ENCODE measurements at regions not wholly inside any gene's neighbourhood (a gene's known extent, or its start where the extent isn't known, plus 50 kb on each side); places are given as distances from the start of the nearest gene placed in this dataset.
"Not testable (repeated sequence)": the region's sequence is repeated elsewhere in the genome, so short reads cannot be mapped to it uniquely, and the experiment has no call there.

- Histone ChIP-seq H3K9me3 (ENCODE audit: control insufficient read depth, insufficient read depth, low read length) (no peaks in the 10 kb centered on the region), H3K4me3 (ENCODE audit: low read length) (no peak overlapping the region), H3K4me1 (ENCODE audit: control insufficient read depth, insufficient read depth, low read length) (no peaks in the 10 kb centered on the region), H3K27me3 (ENCODE audit: control insufficient read depth, insufficient read depth, low read length) (no peaks in the 10 kb centered on the region), H3K36me3 (ENCODE audit: control insufficient read depth, insufficient read depth, low read length) (no peaks in the 10 kb centered on the region), H3K27ac (ENCODE audit: low read length) (no peak overlapping the region)
- no peak for DNase-seq (ENCODE audit: low read depth, low spot score)
- WGBS (ENCODE audit: insufficient coverage, insufficient read length), result no CpG with 5 or more reads among the region's 1 CpG
Observed at GRCh38 chr13:81041761-81042160, 700.8 kb upstream of the SPRY2 start.

GRCh38 chr13:81031996-81032395 lies 691.1 kb upstream of the SPRY2 start:
- Histone ChIP-seq H3K36me3 (ENCODE audit: control insufficient read depth, insufficient read depth, low read length) (no peaks in the 10 kb centered on the region), H3K4me1 (ENCODE audit: control insufficient read depth, insufficient read depth, low read length) (no peaks in the 10 kb centered on the region), H3K4me3 (ENCODE audit: low read length) (no peak overlapping the region), H3K27me3 (ENCODE audit: control insufficient read depth, insufficient read depth, low read length) (no peaks in the 10 kb centered on the region), H3K9me3 (ENCODE audit: control insufficient read depth, insufficient read depth, low read length) (no peaks in the 10 kb centered on the region), H3K27ac (ENCODE audit: low read length) (no peak overlapping the region)
- no peak for DNase-seq (ENCODE audit: low read depth, low spot score)
- WGBS (ENCODE audit: insufficient coverage, insufficient read length), result no CpG with 5 or more reads among the region's 1 CpG

GRCh38 chr13:81025091-81025490 lies 684.2 kb upstream of the SPRY2 start:
- H3K9me3 ChIP-seq (ENCODE audit: control insufficient read depth, insufficient read depth, low read length), result no peaks in the 10 kb centered on the region
- no CpG with 5 or more reads among the region's 3 CpGs for WGBS (ENCODE audit: insufficient coverage, insufficient read length)

GRCh38 chr13:81021284-81021840 lies 680.4 kb upstream of the SPRY2 start:
- H3K36me3 ChIP-seq (ENCODE audit: control insufficient read depth, insufficient read depth, low read length), result no peaks in the 10 kb centered on the region
- no peaks in the 10 kb centered on the region for H3K4me1 ChIP-seq (ENCODE audit: control insufficient read depth, insufficient read depth, low read length)
- no peaks in the 10 kb centered on the region for H3K9me3 ChIP-seq (ENCODE audit: control insufficient read depth, insufficient read depth, low read length)
- H3K27ac ChIP-seq (ENCODE audit: low read length), result no peak overlapping the region
- no peak for DNase-seq (ENCODE audit: low read depth, low spot score)
- no peaks in the 10 kb centered on the region for H3K27me3 ChIP-seq (ENCODE audit: control insufficient read depth, insufficient read depth, low read length)
- WGBS (ENCODE audit: insufficient coverage, insufficient read length), result no CpG with 5 or more reads among the region's 5 CpGs
- no peak overlapping the region for H3K4me3 ChIP-seq (ENCODE audit: low read length)

More at GRCh38 chr13:81025091-81025490, 684.2 kb upstream of the SPRY2 start:
- H3K4me3 ChIP-seq (ENCODE audit: low read length), result no peak overlapping the region
- H3K4me1 ChIP-seq (ENCODE audit: control insufficient read depth, insufficient read depth, low read length), result no peaks in the 10 kb centered on the region
- no peak for DNase-seq (ENCODE audit: low read depth, low spot score)
- H3K27me3 ChIP-seq (ENCODE audit: control insufficient read depth, insufficient read depth, low read length), result no peaks in the 10 kb centered on the region
- H3K27ac ChIP-seq (ENCODE audit: low read length), result no peak overlapping the region
- no peaks in the 10 kb centered on the region for H3K36me3 ChIP-seq (ENCODE audit: control insufficient read depth, insufficient read depth, low read length)

GRCh38 chr13:81020010-81020409 lies 679.1 kb upstream of the SPRY2 start:
- no peaks in the 10 kb centered on the region for H3K36me3 ChIP-seq (ENCODE audit: control insufficient read depth, insufficient read depth, low read length)
- H3K27ac ChIP-seq (ENCODE audit: low read length), result no peak overlapping the region
- DNase-seq (ENCODE audit: low read depth, low spot score), result no peak
- no peak overlapping the region for H3K4me3 ChIP-seq (ENCODE audit: low read length)
- no peaks in the 10 kb centered on the region for H3K27me3 ChIP-seq (ENCODE audit: control insufficient read depth, insufficient read depth, low read length)
- no CpG with 5 or more reads among the region's 2 CpGs for WGBS (ENCODE audit: insufficient coverage, insufficient read length)
- H3K4me1 ChIP-seq (ENCODE audit: control insufficient read depth, insufficient read depth, low read length), result no peaks in the 10 kb centered on the region
- no peaks in the 10 kb centered on the region for H3K9me3 ChIP-seq (ENCODE audit: control insufficient read depth, insufficient read depth, low read length)

GRCh38 chr13:81018936-81019335 lies 678.0 kb upstream of the SPRY2 start:
- no peaks in the 10 kb centered on the region for H3K4me1 ChIP-seq (ENCODE audit: control insufficient read depth, insufficient read depth, low read length)
- no peaks in the 10 kb centered on the region for H3K9me3 ChIP-seq (ENCODE audit: control insufficient read depth, insufficient read depth, low read length)
- WGBS (ENCODE audit: insufficient coverage, insufficient read length), result no CpG with 5 or more reads among the region's 3 CpGs
- no peak for DNase-seq (ENCODE audit: low read depth, low spot score)
- no peaks in the 10 kb centered on the region for H3K36me3 ChIP-seq (ENCODE audit: control insufficient read depth, insufficient read depth, low read length)
- H3K4me3 ChIP-seq (ENCODE audit: low read length), result no peak overlapping the region
- H3K27me3 ChIP-seq (ENCODE audit: control insufficient read depth, insufficient read depth, low read length), result no peaks in the 10 kb centered on the region
- no peak overlapping the region for H3K27ac ChIP-seq (ENCODE audit: low read length)

- H3K4me3 ChIP-seq (ENCODE audit: low read length), result no peak overlapping the region
- no peaks in the 10 kb centered on the region for H3K36me3 ChIP-seq (ENCODE audit: control insufficient read depth, insufficient read depth, low read length)
- DNase-seq (ENCODE audit: low read depth, low spot score), result no peak
- no peaks in the 10 kb centered on the region for H3K4me1 ChIP-seq (ENCODE audit: control insufficient read depth, insufficient read depth, low read length)
- WGBS (ENCODE audit: insufficient coverage, insufficient read length), result no CpG with 5 or more reads among the region's 4 CpGs
- H3K27me3 ChIP-seq (ENCODE audit: control insufficient read depth, insufficient read depth, low read length), result no peaks in the 10 kb centered on the region
- H3K27ac ChIP-seq (ENCODE audit: low read length), result no peak overlapping the region
- H3K9me3 ChIP-seq (ENCODE audit: control insufficient read depth, insufficient read depth, low read length), result no peaks in the 10 kb centered on the region
Observed at GRCh38 chr13:81017513-81018152, 676.7 kb upstream of the SPRY2 start.

- Histone ChIP-seq H3K9me3 (ENCODE audit: control insufficient read depth, insufficient read depth, low read length) (no peaks in the 10 kb centered on the region), H3K27me3 (ENCODE audit: control insufficient read depth, insufficient read depth, low read length) (no peaks in the 10 kb centered on the region), H3K4me3 (ENCODE audit: low read length) (no peak overlapping the region), H3K4me1 (ENCODE audit: control insufficient read depth, insufficient read depth, low read length) (no peaks in the 10 kb centered on the region), H3K27ac (ENCODE audit: low read length) (no peak overlapping the region), H3K36me3 (ENCODE audit: control insufficient read depth, insufficient read depth, low read length) (no peaks in the 10 kb centered on the region)
- no peak for DNase-seq (ENCODE audit: low read depth, low spot score)
- WGBS (ENCODE audit: insufficient coverage, insufficient read length), result no CpG with 5 or more reads among the region's 4 CpGs
Observed at GRCh38 chr13:81012031-81012430, 671.1 kb upstream of the SPRY2 start.

GRCh38 chr13:81001828-81002385 lies 661.0 kb upstream of the SPRY2 start:
- Histone ChIP-seq H3K27ac (ENCODE audit: low read length) (no peak overlapping the region), H3K4me1 (ENCODE audit: control insufficient read depth, insufficient read depth, low read length) (no peaks in the 10 kb centered on the region), H3K4me3 (ENCODE audit: low read length) (no peak overlapping the region), H3K36me3 (ENCODE audit: control insufficient read depth, insufficient read depth, low read length) (no peaks in the 10 kb centered on the region), H3K9me3 (ENCODE audit: control insufficient read depth, insufficient read depth, low read length) (no peaks in the 10 kb centered on the region), H3K27me3 (ENCODE audit: control insufficient read depth, insufficient read depth, low read length) (no peaks in the 10 kb centered on the region)
- WGBS (ENCODE audit: insufficient coverage, insufficient read length), result no CpG with 5 or more reads among the region's 1 CpG
- no peak for DNase-seq (ENCODE audit: low read depth, low spot score)

- not testable (repeated sequence) for H3K4me3 ChIP-seq (ENCODE audit: low read length); H3K27me3 ChIP-seq (ENCODE audit: control insufficient read depth, insufficient read depth, low read length); H3K36me3 ChIP-seq (ENCODE audit: control insufficient read depth, insufficient read depth, low read length); H3K9me3 ChIP-seq (ENCODE audit: control insufficient read depth, insufficient read depth, low read length); DNase-seq (ENCODE audit: low read depth, low spot score); H3K4me1 ChIP-seq (ENCODE audit: control insufficient read depth, insufficient read depth, low read length); H3K27ac ChIP-seq (ENCODE audit: low read length)
- WGBS (ENCODE audit: insufficient coverage, insufficient read length), result no CpG with 5 or more reads among the region's 15 CpGs
Observed at GRCh38 chr13:80998603-80999002, 657.7 kb upstream of the SPRY2 start.

GRCh38 chr13:80989747-80990146 lies 648.8 kb upstream of the SPRY2 start:
- H3K9me3 ChIP-seq (ENCODE audit: control insufficient read depth, insufficient read depth, low read length), result no peaks in the 10 kb centered on the region
- DNase-seq (ENCODE audit: low read depth, low spot score), result no peak
- no CpG with 5 or more reads among the region's 1 CpG for WGBS (ENCODE audit: insufficient coverage, insufficient read length)

More at GRCh38 chr13:80989747-80990146, 648.8 kb upstream of the SPRY2 start:
- no peaks in the 10 kb centered on the region for H3K4me1 ChIP-seq (ENCODE audit: control insufficient read depth, insufficient read depth, low read length)
- no peaks in the 10 kb centered on the region for H3K27me3 ChIP-seq (ENCODE audit: control insufficient read depth, insufficient read depth, low read length)
- no peaks in the 10 kb centered on the region for H3K36me3 ChIP-seq (ENCODE audit: control insufficient read depth, insufficient read depth, low read length)
- H3K27ac ChIP-seq (ENCODE audit: low read length), result no peak overlapping the region
- no peak overlapping the region for H3K4me3 ChIP-seq (ENCODE audit: low read length)
